ENCODE measurements at regions not wholly inside any gene's neighbourhood (a gene's known extent, or its start where the extent isn't known, plus 50 kb on each side); places are given as distances from the start of the nearest gene placed in this dataset.

DNA sequence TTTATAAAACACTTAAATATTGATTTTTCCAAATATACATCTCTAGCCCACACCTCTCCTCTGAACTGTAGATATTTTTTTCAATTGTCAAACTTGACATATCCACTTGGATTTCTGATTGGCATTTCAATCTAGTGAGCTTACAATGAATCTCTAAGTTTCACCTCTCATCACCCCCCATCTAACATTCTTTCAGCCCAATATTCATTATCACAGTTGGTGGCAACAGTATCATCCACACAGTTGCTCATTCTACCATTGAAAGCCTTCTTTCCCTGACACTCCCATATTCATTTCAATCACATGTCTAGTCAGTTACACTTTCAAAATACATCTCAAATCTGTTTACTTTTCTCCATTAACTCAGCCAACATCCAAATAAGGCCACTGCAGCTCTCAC is 385.2 kb downstream of the PCDH20 start:
- no peak for DNase-seq (ENCODE audit: low read depth)

DNA sequence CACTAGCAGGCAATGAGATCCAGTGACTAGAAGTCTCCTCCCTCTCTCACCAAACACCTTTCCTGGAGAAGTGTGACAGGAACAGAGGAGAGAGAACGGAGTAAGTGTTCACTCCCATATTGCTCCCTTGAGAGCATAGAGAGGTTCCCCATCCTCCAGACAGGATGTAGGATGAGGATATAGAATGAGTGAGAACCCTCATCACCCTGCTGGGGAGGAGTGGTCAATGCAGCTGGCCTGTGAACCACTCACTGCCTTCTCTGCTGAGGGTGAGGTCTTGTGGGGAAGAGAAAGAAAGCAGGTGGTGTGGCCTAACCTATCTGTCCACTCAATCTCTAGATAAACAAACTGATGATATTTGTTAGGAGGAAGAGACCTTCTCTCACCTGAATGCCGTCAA is 386.6 kb downstream of the PCDH20 start:
- no peak for DNase-seq (ENCODE audit: low read depth)

DNA sequence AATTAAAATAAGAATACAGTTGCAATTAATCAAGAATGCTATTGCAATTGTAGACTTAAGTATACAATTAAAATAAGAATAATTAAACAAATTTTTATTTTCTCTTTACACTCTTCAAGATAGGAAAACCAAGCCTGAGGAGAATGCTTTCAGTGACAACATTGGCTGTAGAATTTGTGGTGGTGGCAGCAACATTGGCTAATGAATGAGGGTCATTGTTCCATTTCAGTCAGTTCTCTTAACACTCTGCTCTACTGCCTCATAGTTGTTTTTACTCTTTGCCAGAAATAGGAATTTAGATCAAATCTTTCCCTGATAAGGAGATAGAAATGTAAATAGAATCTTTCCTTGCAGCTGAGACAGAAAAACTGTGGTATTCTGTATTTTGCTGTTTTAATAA is 391.6 kb downstream of the PCDH20 start:
- no peak for DNase-seq (ENCODE audit: low read depth)

DNA sequence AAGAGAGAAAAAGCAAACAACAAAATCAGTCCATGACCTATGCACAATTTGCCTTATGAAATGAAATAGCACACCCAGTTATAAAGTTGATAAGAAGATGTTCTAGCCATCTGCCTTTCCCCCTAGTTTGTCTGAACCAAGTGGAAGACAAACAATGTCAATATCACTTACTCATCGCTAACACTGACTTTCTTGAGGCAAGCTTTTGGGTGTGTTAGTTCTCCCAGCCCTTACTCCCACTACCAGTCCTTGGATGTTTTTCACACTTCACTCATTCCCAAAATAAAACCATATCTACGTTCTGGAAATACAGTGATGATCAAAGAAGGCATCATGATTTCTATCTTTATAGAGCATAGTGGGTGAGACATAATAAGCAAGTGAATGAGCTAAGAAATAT is 393.8 kb downstream of the PCDH20 start:
- DNase-seq (ENCODE audit: low read depth), result no peak

DNA sequence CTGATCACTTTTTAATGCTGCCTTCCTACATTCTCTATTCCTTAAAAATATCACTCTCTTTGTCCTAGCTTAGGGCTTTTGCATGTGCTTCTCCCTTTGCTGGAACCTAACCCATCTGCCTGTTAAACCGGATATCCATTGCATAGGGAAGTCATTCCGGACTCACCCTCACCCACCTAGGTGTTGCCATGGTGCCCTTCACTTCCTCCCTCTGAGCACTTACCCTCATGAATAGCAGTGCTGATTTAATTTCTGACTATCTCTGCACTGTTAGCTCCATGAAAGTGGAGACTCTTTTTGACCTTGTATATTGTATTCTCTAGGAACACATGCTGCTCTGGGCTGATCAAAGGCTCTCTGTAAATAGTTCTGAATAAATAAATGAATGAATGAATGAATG is 401.9 kb downstream of the PCDH20 start:
- DNase-seq (ENCODE audit: low read depth), result no peak

DNA sequence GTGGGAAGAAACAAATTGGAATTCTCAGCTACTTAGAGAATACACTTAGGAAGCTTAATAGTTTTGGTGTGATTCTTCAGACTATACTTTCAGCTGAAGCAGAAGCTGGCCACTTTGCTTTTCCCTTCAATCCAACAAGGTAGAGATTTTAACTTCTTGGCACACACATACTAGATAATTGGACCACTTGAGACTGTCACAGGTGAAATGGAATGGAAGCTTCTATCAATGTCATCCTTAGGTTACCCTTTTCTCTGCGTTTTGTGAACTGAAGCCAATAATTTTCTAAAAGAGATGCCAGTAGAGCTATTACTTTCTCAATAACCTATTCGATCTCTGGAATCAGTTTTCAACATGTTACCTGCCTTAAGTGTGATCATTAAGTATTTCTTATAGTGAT is 405.3 kb downstream of the PCDH20 start:
- no peak for DNase-seq (ENCODE audit: low read depth)

DNA sequence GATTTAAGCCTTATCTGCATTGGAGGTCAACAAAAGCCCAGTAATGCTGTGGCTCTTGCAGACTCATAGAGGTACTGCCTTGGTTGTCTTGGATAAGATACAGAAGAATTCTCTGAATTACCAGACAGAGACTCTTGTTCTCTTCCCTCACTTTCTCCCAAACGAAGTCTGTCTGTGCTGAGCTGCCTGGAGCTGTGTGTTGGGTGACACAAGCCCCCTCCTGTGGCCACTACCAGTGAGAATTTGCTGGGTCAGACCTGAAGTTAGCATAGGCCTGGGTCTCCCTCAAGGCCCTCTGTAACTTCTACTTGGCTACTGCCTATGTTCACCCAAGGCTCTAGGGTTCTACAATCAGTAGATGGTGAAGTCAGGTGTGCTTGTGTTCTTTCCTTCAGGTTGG is 413.0 kb downstream of the PCDH20 start:
- DNase-seq (ENCODE audit: low read depth), result no peak

DNA sequence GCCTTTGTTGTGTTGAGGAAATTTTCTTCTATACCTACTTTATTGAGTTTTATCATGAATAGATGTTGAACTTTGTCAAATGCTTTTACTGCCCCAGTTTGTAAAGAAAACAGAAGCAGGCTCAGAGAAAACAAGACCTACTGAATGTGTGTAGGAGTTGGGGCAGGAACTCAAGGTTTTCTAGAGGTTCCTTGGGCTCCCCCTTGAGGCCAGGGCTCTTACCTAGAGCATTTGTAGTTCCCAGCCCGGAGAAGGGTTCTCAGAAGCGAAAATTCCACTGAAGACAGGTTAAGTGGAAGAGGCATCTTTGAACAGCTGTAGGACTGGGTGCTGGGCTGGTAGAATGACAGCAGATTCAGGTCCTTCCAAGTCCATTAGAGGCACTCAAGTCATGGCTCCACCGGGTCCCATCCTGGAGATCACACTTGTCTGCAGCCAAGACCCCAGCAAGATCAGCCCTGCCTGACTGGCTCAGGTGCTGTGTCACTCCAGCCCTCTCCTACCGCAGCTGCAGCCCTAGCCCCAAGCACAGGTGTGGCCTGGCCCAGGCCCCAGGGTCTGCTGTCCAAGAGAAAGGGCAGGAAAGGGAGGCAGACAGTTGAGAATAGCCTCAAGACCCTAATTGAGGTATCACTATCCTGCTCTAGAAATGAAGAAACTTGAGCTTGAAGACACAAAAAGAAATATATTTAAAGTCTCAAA is 425.5 kb downstream of the PCDH20 start:
- no peak for DNase-seq (ENCODE audit: low read depth)

DNA sequence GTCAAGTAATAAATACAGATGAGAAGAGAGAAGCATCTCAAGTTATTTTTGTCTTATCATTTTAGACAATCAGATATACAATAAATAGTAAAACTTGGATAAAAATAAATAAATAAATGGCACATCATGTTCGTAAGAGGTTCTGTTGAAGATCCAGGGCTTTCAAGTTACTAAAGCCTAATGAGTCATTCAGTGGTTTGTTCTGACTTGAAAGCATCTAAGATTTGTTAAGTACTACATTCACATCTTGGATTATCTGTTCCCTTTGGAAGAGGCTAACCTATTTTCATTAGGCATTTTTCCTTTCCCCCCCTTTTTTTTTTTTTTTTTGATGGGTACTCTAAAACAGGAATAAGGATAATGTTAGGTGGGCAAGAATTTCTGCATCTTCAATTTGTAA is 429.3 kb downstream of the PCDH20 start:
- DNase-seq (ENCODE audit: low read depth), result no peak

DNA sequence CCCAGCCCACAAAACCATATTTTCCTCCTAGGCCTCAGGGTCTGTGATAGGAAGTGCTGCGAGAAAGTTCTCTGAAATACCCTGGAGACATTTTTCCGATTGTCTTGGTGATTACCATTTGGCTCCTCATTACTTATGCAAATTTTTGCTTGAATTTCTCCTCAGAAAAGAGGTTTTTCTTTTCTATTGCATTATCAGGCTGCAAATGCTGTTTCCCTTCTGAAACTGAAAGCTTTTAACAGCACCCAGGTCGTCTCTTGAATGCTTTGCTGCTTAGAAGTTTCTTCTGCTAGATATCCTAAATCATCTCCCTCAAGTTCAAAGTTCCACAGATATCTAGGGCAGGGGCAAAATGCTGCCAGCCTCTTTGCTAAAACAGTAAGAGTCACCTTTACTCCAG is 434.2 kb downstream of the PCDH20 start:
- DNase-seq (ENCODE audit: low read depth), result no peak

DNA sequence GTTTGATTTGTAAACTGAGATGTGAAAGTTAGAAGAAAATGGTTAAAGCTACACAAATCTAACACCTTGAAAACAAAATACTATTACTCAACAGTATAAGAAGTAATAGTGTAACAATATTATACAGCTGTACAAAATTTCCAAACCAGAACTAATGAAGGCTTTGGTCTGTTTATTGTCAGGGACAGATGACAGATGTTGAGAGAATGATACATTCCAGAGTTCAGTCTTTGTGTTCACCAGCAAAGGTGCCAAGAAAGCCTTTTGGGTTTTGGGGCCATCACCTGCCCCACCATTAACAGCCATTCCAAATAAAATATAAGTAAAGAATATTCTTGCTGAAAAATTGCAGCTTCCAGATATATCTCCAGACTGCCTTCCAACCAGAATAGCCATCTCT is 439.3 kb downstream of the PCDH20 start:
- no peak for DNase-seq (ENCODE audit: low read depth)

DNA sequence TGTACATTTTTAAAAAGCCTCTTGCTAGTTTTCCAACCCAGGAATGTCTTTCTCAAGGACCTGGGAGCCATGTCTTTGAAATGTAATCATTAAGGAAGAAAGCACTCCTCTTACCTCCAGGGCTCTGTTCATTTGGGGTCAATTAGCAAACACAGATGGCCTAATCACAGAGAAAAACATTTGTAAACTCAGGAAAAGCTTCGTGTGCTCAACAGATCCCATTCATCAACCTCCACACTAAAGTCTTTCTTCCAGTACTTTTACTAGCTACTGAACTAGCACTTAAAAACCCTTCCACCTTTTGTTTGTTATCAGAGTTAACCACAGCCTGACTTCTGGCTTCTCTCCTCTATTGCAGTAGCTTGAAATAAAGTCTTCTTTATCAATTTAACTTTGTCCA is 441.4 kb downstream of the PCDH20 start:
- no peak for DNase-seq (ENCODE audit: low read depth)

DNA sequence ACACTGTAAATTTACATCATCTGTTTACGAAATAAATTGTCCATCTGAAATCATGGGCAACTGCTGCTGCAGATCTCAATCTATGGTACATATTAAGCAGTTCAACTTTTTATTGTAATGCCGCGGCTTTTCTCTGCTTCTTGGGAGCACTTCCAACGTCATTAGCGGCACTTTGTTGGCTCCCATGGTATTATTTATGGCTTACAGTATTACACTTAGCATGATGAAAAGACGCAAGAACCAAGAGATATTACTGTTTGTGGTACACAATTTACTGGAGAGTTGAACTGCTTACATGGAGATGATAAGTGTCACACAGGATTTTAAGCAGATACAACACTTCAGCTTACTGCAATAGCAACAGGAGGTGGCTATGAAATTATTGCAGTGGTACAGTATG is 442.1 kb downstream of the PCDH20 start:
- no peak for DNase-seq (ENCODE audit: low read depth)

DNA sequence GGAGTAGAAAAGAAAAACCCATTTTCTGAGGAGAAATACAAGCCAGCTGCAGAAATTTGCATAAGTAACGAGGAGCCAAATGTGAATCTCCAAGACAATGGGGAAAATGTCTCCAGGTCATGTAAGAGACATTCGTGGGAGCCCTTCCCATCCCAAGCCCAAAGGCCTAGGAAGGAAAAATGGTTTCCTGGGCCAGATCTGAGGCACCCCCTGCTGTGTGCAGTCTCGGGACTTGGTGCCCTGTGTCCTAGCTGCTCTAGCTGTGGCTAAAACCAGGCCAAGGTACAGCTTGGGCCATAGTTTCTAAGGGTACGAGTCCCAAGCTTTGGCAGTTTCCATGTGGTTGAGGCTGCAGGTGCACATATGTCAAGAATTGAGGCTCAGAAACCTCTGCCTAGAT is 444.9 kb downstream of the PCDH20 start:
- DNase-seq (ENCODE audit: low read depth), result no peak

DNA sequence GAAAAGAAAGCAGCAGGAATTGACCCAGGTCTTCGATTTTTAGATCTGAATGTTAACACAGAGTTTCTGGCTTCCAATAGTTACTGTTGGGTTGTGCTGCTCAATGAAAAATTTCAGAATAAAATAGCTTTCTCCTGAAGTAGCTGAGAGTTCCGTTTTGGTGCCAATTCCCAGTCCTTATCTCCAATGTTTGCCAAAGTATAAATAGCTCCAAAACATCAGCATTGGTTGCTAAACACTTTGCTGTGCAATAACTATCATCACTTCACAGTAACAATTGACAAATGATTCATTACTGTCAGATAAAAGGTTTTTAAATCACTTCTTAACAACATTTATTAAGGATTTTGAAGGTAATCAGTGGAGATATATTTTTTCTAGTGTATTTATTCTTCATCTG is 446.0 kb downstream of the PCDH20 start:
- DNase-seq (ENCODE audit: low read depth), result no peak

DNA sequence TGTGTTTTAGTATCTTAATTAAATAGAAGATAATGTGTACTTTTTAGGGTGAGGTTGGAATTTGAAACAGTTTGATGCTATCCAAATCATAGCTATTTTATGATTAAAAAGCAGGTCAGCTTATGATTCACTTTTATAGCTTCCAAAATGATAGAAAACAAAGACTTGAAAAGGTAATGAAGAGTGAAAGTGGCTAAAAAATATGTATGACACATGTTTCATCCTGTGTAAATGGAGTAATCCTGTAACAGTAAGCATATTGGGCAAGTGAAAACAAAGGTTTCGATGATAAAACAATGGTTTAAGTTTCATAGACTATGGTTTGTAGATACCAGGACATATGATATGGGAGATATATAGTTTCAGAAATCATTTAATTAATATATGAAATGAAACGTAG is 456.2 kb downstream of the PCDH20 start:
- DNase-seq (ENCODE audit: low read depth), result no peak

DNA sequence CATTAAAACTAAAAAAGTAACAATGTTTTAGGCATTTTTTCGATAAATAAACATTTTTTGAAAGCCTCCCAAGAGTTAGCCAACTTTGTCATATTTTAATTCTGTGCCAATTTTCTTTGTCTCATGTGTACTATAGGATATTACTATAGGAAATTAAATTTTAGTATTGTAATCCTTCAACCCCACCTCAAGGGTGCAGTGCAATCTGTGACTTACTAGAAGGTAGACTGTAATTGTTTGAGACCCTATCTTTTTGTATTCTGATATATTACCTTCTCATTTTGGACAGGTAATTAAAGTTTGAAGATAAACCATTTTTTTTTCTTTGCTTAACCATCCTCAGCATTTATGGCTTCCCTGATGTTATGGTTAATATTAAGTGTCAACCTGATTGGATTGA is 457.8 kb downstream of the PCDH20 start:
- DNase-seq (ENCODE audit: low read depth), result no peak

DNA sequence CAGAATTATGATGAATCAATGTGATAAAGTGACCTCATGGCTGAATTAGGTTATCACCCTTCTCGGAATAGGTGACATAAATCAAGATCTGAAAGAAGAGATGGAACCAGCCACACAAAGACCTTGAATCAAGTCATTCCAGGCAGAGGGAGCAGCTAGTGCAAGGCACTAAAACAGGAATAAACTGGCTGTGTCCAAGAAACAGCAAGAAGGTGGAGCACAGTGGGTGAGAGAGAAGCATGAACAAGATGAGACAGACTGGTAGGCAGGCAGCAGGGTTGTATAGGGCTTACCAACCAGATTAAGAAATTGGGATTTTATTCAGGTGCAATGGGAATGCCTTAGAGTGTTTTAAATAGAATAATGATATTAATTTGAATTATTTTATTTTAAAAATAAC is 470.3 kb downstream of the PCDH20 start:
- no peak for DNase-seq (ENCODE audit: low read depth)

DNA sequence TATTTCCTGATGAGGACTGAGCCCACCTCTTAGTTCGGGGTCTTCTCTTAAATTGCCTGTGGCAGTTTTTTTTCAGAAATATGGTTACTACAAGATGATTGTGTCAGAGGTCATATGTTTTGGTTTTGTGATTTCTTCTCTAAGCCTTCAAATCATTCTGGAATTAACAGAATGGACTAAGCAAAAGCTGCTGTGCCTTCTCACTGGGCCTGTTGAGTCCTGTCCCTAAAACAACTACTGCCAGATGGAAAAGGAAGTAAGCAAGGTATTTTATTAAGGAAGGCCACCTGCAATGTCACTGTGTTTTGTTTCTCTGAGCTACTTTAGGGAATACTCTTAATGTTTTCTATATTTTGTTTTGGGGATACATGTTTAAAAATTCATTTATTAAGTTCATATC is 470.8 kb downstream of the PCDH20 start:
- no peak for DNase-seq (ENCODE audit: low read depth)

DNA sequence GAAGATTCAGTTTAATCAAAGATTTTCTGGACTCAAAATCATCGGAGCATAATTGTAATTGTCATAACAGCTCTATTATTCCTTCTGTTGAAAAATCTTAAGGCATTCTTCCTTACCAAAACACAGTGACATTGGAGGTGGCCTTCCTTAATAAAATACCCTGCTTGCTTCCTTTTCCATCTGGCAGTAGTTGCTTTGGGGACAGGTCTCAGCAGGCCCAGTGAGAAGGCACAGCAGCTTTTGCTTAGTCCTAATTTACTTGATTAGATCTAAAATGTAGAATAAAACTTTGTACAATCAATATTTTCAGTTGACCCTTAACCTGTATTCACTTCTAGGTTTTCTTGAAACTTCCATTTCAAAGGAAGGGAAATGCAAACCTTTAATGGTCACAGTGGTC is 471.6 kb downstream of the PCDH20 start:
- no peak for DNase-seq (ENCODE audit: low read depth)

DNA sequence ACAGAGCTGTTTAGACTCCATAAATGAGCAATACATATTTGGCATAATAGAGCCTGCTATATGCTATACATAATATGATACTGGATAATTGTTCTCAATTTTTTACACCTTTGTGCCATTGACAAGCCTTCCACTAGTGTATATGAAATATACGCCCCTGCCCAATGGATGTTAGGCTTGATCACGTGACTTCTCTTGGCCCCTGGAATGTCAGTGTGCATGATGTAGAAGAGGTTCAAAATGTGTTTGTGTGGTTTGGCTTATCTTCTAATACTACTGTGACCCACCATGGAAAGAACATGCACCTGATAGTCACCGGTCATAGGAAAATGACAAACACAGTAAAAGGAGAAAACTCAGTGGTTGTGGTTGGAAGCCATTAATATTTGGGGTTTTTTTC is 479.4 kb downstream of the PCDH20 start:
- no peak for DNase-seq (ENCODE audit: low read depth)

DNA sequence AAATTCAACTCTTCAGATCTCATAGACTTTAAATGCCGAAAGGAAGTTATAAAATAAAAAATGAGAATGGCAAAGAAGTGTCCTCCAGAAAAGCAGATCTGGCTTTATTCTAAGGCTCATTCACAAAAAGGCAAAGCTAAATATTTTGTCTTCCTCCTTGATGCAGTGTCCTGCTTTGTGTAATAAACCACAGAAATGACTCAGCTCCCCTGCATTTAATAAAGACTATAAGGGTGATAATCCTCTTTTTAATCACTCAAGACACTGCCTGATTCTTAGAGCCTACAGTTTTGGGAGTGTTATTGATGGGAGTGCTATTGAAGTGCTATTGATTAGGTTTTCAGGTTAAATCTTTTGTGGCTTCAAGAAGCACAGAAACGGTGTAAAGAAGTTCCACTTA is 482.0 kb downstream of the PCDH20 start:
- DNase-seq (ENCODE audit: low read depth), result no peak

DNA sequence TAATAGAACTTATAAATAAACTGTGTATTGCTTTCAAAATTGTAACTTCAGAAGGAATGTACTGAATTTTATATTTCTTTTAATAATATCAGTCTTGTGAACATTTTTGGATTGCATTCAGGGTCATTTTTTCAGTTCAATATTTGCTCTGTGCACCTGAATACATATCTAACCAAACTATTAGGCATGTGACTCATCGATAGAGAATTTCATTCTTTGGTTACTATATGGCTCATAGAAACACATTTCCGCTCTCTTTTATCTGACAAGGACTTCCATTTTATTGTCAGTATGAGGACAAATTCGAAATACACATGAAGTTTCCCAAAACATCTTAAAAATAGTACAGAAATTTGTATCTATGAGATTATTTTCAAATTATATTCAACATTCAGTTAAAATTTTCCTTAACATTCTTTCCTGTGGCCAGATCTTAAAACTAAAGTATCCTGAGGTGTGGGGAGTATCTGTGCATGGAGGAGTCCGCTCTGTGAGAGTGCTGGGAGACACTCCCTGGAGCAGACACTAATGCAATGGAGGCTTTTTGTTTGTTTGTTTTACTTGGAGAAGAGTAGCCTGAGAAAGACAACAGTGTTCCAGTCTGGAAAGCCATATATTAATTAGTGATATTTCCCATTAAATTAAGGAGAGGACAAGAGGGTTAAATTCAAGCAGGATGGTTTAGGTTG is 483.6 kb downstream of the PCDH20 start:
- DNase-seq (ENCODE audit: low read depth), result no peak

DNA sequence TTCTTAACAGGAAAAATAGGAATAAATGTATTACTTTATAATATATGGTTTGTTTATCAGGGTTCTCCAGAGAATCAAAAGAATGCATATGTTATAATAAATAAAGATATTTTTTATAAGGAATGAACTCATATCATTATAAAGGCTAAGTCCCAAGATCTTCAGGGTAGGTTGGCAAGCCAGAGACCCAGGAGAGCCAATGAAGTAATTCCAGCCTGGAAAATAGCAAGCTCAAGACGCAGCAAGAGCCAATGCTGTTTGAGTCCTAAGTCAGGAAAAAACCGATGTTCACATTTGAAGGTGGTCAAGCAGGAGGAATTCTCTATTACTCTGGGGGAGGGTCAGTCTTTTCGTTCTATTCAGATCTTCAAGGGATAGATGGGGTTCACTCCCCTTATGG is 490.0 kb downstream of the PCDH20 start:
- DNase-seq (ENCODE audit: low read depth), result no peak
